A549 (cell line): ENCODE measurements at regions not wholly inside any gene's neighbourhood (a gene's known extent, or its start where the extent isn't known, plus 50 kb on each side); places are given as distances from the start of the nearest gene placed in this dataset.

Experiments used
- CEBPB ChIP-seq, 2 experiments: fragments of >200 bp in 1 of 2; sonication (Bioruptor Twin) in 1 of 2; formaldehyde crosslinking in 1 of 2; IDR thresholded peaks; 2 replicates each; pipeline ENCODE4 v1.6.1; 2012 to 2016
- FOSL2 ChIP-seq, 2 experiments: fragments of 450-650 bp in 1 of 2; fragments of >200 bp in 1 of 2; sonication (Bioruptor Twin) in 1 of 2; formaldehyde crosslinking; IDR thresholded peaks; 2 replicates each; pipeline versions ENCODE4 v1.5.0 to v1.6.1; 2016 to 2020; ENCODE audit warnings: mild to moderate bottlenecking in 1 of 2, moderate library complexity in 1 of 2
- PHF8 ChIP-seq: fragments of 200-600 bp; sonication (generic); IDR thresholded peaks from 2 replicates; pipeline ENCODE4 v1.6.1; 2016; ENCODE audit warnings: low read depth, mild to moderate bottlenecking, antibody characterized with exemption, moderate library complexity, borderline replicate concordance
- TF ChIP-seq, protein P1 (sequence below): fragments of >200 bp; sonication (Bioruptor Twin); formaldehyde crosslinking; IDR thresholded peaks from 3 replicates; pipeline ENCODE4 v1.5.1; 2016
- TF ChIP-seq, protein P2 (sequence below): IDR thresholded peaks from 2 replicates; pipeline ENCODE4 v1.6.1; 2012

DNA sequence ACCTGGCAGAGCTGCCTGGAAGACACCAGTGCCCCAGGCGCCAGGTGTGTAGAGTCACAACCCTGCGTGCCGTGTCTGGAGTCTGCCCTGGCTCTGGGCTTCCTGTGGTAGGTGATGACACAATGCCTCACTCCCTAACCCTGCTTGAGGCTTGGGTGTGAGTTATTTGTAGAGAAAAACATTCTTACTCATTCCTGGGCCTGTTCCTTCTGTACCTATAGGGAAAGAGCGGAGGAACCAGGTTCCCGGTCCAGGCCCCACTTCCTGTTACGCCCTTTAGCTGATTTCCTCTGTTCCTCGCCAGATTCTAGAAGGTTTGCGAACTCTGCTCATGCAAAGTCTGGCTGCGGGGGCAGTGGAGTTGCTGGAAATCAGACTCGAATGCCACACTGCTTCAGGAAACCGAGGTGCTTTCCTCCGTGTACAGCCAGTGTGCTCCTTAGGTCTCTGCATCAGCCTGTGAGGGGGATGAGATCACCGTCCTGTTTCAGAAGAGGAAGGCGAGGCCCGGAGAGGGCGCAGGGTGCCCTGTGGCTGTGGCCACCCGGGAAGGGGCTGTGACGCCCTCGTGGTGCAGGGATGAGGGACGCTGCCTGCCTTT is 67.1 kb upstream of the DUSP22 start:
- no peak for TF ChIP-seq CEBPB (IDR thresholded peaks at IDR 0.05)
- TF ChIP-seq FOSL2 (IDR thresholded peaks at IDR 0.05): no peak
- TF ChIP-seq FOSL2 (CRISPR knock-in tag; IDR thresholded peaks at IDR 0.05): no peak
- TF ChIP-seq, protein P1, sequence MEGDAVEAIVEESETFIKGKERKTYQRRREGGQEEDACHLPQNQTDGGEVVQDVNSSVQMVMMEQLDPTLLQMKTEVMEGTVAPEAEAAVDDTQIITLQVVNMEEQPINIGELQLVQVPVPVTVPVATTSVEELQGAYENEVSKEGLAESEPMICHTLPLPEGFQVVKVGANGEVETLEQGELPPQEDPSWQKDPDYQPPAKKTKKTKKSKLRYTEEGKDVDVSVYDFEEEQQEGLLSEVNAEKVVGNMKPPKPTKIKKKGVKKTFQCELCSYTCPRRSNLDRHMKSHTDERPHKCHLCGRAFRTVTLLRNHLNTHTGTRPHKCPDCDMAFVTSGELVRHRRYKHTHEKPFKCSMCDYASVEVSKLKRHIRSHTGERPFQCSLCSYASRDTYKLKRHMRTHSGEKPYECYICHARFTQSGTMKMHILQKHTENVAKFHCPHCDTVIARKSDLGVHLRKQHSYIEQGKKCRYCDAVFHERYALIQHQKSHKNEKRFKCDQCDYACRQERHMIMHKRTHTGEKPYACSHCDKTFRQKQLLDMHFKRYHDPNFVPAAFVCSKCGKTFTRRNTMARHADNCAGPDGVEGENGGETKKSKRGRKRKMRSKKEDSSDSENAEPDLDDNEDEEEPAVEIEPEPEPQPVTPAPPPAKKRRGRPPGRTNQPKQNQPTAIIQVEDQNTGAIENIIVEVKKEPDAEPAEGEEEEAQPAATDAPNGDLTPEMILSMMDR: no peak
- TF ChIP-seq, protein P2, sequence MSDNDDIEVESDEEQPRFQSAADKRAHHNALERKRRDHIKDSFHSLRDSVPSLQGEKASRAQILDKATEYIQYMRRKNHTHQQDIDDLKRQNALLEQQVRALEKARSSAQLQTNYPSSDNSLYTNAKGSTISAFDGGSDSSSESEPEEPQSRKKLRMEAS: no peak
- TF ChIP-seq PHF8: no peak
